K562 (cell line): ENCODE measurements at regions not wholly inside any gene's neighbourhood (a gene's known extent, or its start where the extent isn't known, plus 50 kb on each side); places are given as distances from the start of the nearest gene placed in this dataset.

Experiments used
- ATF4 ChIP-seq: fragments of 450-650 bp; formaldehyde crosslinking; IDR thresholded peaks from 2 replicates; pipeline ENCODE4 v1.4.0; 2022; ENCODE audit warnings: mild to moderate bottlenecking, moderate library complexity
- CEBPZ ChIP-seq: fragments of 150-350 bp; IDR thresholded peaks from 2 replicates; pipeline ENCODE4 v1.6.1; 2014; ENCODE audit warnings: low read depth, mild to moderate bottlenecking, low read length, borderline replicate concordance
- CREB5 ChIP-seq: fragments of 250-450 bp; sonication (Bioruptor Pico); IDR thresholded peaks from 2 replicates; pipeline ENCODE4 v1.5.0; 2020; ENCODE audit warnings: mild to moderate bottlenecking
- CTCF ChIP-seq, 3 experiments: IDR thresholded peaks in 2 of 3; conservative IDR thresholded peaks in 1 of 3; 2 replicates each; pipeline ENCODE4 v1.5.1; 2011 to 2012; ENCODE audit warnings: low read length in 3 of 3, mild to moderate bottlenecking in 3 of 3, control low read depth in 2 of 3, improper control_type of control experiment in 1 of 3, inconsistent platforms in 1 of 3, low read depth in 1 of 3, mixed read lengths in 1 of 3, moderate library complexity in 1 of 3; ENCODE audit not compliant: insufficient read depth in 2 of 3
- ELK1 ChIP-seq: sonication (generic); formaldehyde crosslinking; IDR thresholded peaks from 2 replicates; pipeline ENCODE4 v1.8.1; 2022; ENCODE audit warnings: missing genetic modification reagents
- HDAC3 ChIP-seq: fragments of 450-650 bp; IDR thresholded peaks from 2 replicates; pipeline ENCODE4 v1.6.1; 2018; ENCODE audit warnings: borderline replicate concordance, mild to moderate bottlenecking, moderate library complexity; ENCODE audit not compliant: partially characterized antibody
- JUNB ChIP-seq: fragments of 450-650 bp; formaldehyde crosslinking; conservative IDR thresholded peaks from 2 replicates; pipeline ENCODE4 v1.4.0; 2020; ENCODE audit warnings: mild to moderate bottlenecking
- JUND ChIP-seq, 2 experiments: IDR thresholded peaks; 2 replicates in 1 of 2; 3 replicates in 1 of 2; pipeline ENCODE4 v1.6.1; 2011; ENCODE audit warnings: borderline replicate concordance in 2 of 2, low read depth in 2 of 2, low read length in 2 of 2, improper control_type of control experiment in 1 of 2, missing biosample characterization in 1 of 2, missing genetic modification characterization in 1 of 2, missing genetic modification reagents in 1 of 2
- MEIS2 ChIP-seq: fragments of 450-650 bp; IDR thresholded peaks from 2 replicates; pipeline ENCODE4 v1.6.1; 2014; ENCODE audit warnings: mild to moderate bottlenecking; ENCODE audit not compliant: partially characterized antibody
- NR2C2 ChIP-seq, 2 experiments: fragments of 200-800 bp in 1 of 2; sonication (Bioruptor generic) in 1 of 2; sonication (generic) in 1 of 2; formaldehyde crosslinking in 1 of 2; IDR thresholded peaks; 2 replicates each; pipeline versions ENCODE4 v1.6.1 to v1.8.0; 2016 to 2022; ENCODE audit warnings: mild to moderate bottlenecking in 1 of 2, missing compliant biosample characterization in 1 of 2, missing genetic modification characterization in 1 of 2, missing genetic modification reagents in 1 of 2
- POLR2A ChIP-seq: fragments of 450-650 bp; conservative IDR thresholded peaks from 2 replicates; pipeline ENCODE4 v1.6.1; 2016
- ZNF639 ChIP-seq, 2 experiments: fragments of 200-800 bp in 1 of 2; sonication (Bioruptor generic) in 1 of 2; sonication (generic) in 1 of 2; formaldehyde crosslinking in 1 of 2; IDR thresholded peaks in 1 of 2; conservative IDR thresholded peaks in 1 of 2; 2 replicates each; pipeline versions ENCODE4 v1.5.0 to v1.6.1; 2016 to 2020; ENCODE audit warnings: missing compliant biosample characterization in 1 of 2, missing genetic modification characterization in 1 of 2, missing genetic modification reagents in 1 of 2
- ZNF740 ChIP-seq, 3 experiments: fragments of 200-800 bp in 1 of 3; sonication (Bioruptor generic) in 1 of 3; sonication (generic) in 1 of 3; formaldehyde crosslinking in 1 of 3; IDR thresholded peaks; 2 replicates each; pipeline versions ENCODE4 v1.6.1 to v1.8.0; 2016 to 2022; ENCODE audit warnings: mild to moderate bottlenecking in 2 of 3, missing compliant biosample characterization in 2 of 3, missing genetic modification characterization in 2 of 3, missing genetic modification reagents in 1 of 3

GRCh38 chr4:157977086-157977485, 195.7 kb downstream of the GASK1B start:
- no peak for TF ChIP-seq JUND (IDR thresholded peaks at IDR 0.05; ENCODE audit: borderline replicate concordance, low read depth, low read length)
- TF ChIP-seq JUND (tag; IDR thresholded peaks at IDR 0.05; ENCODE audit: borderline replicate concordance, low read depth, low read length) = no peak
- TF ChIP-seq ZNF639 (CRISPR knock-in tag; conservative IDR thresholded peaks at IDR 0.05 in 1 of 2, IDR thresholded peaks at IDR 0.05 in 1 of 2) = no peak
- no peak for TF ChIP-seq HDAC3
- TF ChIP-seq CEBPZ = no peak
- TF ChIP-seq POLR2A = no peak
- no peak for TF ChIP-seq JUNB (CRISPR knock-in tag)
- no peak for TF ChIP-seq NR2C2 (CRISPR knock-in tag; IDR thresholded peaks at IDR 0.05)
- no peak for TF ChIP-seq NR2C2 (tag; IDR thresholded peaks at IDR 0.05)
- TF ChIP-seq ZNF740 (CRISPR knock-in tag; IDR thresholded peaks at IDR 0.05) = no peak
- TF ChIP-seq ZNF740 (tag; IDR thresholded peaks at IDR 0.05) = no peak
- no peak for TF ChIP-seq ELK1 (CRISPR knock-in tag)
- TF ChIP-seq MEIS2 = no peak
- no peak for TF ChIP-seq CREB5 (CRISPR knock-in tag)
- TF ChIP-seq ATF4 (CRISPR knock-in tag) = no peak
- no peak for TF ChIP-seq CTCF (IDR thresholded peaks at IDR 0.05 in 2 of 3, conservative IDR thresholded peaks at IDR 0.05 in 1 of 3; ENCODE audit: insufficient read depth in 2 of 3, low read depth in 1 of 3, low read length in 3 of 3)
